H1 (cell line): ENCODE measurements at regions not wholly inside any gene's neighbourhood (a gene's known extent, or its start where the extent isn't known, plus 50 kb on each side); places are given as distances from the start of the nearest gene placed in this dataset.

Experiments
- CTCF ChIA-PET: fragments of 300-600 bp; sonication (Branson Sonifier 250); formaldehyde crosslinking; loops from one replicate; lab custom pipeline; 2021; ENCODE audit not compliant: partially characterized antibody; lab: Charles Lee
- POLR2A ChIA-PET: fragments of 300-600 bp; sonication (Branson Sonifier 250); formaldehyde crosslinking; loops from one replicate; lab custom pipeline; 2021; ENCODE audit warnings: inconsistent platforms; ENCODE audit not compliant: partially characterized antibody; lab: Charles Lee
- DNase-seq, 2 experiments: peaks; one replicate each; pipeline versions ENCODE4 v3.0.0 to v3.0.0-alpha.2; 2010 to 2022; ENCODE audit warnings: low spot score in 2 of 2, low read depth in 1 of 2, mixed read lengths in 1 of 2
- FAIRE-seq: peaks from 2 replicates; lab custom pipeline; 2011; peaks lifted over from hg19 to GRCh38; lab: Jason Lieb, UNC
- H2AFZ ChIP-seq: 2 replicates; pipeline ENCODE4 v1.8.1; 2012; ENCODE audit warnings: low read length, inconsistent platforms
- H2AK5ac ChIP-seq: 2 replicates; pipeline ENCODE4 v1.6.1; 2013; ENCODE audit warnings: low read depth, low read length
- H2BK120ac ChIP-seq: replicated peaks from 2 replicates; pipeline ENCODE3; 2013; ENCODE audit warnings: low read depth, low read length, inconsistent platforms
- H2BK12ac ChIP-seq: 2 replicates; pipeline ENCODE4 v1.6.1; 2013; ENCODE audit warnings: low read depth, low read length
- H2BK15ac ChIP-seq: 2 replicates; pipeline ENCODE4 v1.6.1; 2013; ENCODE audit warnings: low read length
- H2BK20ac ChIP-seq: 2 replicates; pipeline ENCODE4 v1.6.1; 2013; ENCODE audit warnings: low read length
- H2BK5ac ChIP-seq: 2 replicates; pipeline ENCODE4 v1.6.1; 2013; ENCODE audit warnings: low read depth, low read length
- H3K14ac ChIP-seq: 2 replicates; pipeline ENCODE4 v1.6.1; 2013; ENCODE audit warnings: inconsistent platforms; ENCODE audit not compliant: insufficient read length
- H3K18ac ChIP-seq: 2 replicates; pipeline ENCODE4 v1.6.1; 2013; ENCODE audit warnings: low read length; ENCODE audit errors: extremely low read depth
- H3K23ac ChIP-seq: 2 replicates; pipeline ENCODE4 v1.6.1; 2013; ENCODE audit warnings: inconsistent platforms; ENCODE audit not compliant: insufficient read length
- H3K23me2 ChIP-seq: 2 replicates; pipeline ENCODE4 v1.6.1; 2013; ENCODE audit warnings: low read depth, low read length
- H3K27ac ChIP-seq: 2 replicates; pipeline ENCODE4 v1.6.1; 2011; ENCODE audit warnings: low read depth, low read length, inconsistent platforms
- H3K27me3 ChIP-seq, 4 experiments: replicated peaks in 1 of 4; 1 replicate in 1 of 4; 2 replicates in 3 of 4; pipeline versions ENCODE4 v1.6.1 to v1.8.1; 2011 to 2013; ENCODE audit warnings: low read length in 3 of 4, mild to moderate bottlenecking in 3 of 4, inconsistent platforms in 2 of 4, mixed read lengths in 2 of 4, moderate library complexity in 1 of 4; ENCODE audit not compliant: control insufficient read depth in 3 of 4, insufficient read depth in 3 of 4; ENCODE audit errors: extremely low read depth in 1 of 4
- H3K36me3 ChIP-seq, 4 experiments: 2 replicates each; pipeline versions ENCODE4 v1.6.1 to v1.8.1; 2011 to 2013; ENCODE audit warnings: mild to moderate bottlenecking in 4 of 4, low read length in 3 of 4, moderate library complexity in 2 of 4, control low read depth in 1 of 4, inconsistent platforms in 1 of 4; ENCODE audit not compliant: insufficient read depth in 4 of 4, control insufficient read depth in 2 of 4
- H3K4ac ChIP-seq: replicated peaks from 2 replicates; pipeline ENCODE3; 2013; ENCODE audit warnings: low read length, low read depth, mixed read lengths, inconsistent platforms; ENCODE audit not compliant: insufficient read length
- H3K4me1 ChIP-seq, 4 experiments: replicated peaks in 1 of 4; 1 replicate in 1 of 4; 2 replicates in 3 of 4; pipeline versions ENCODE4 v1.6.1 to v1.8.1; 2011 to 2013; ENCODE audit warnings: low read length in 3 of 4, inconsistent platforms in 2 of 4, mixed read lengths in 1 of 4; ENCODE audit not compliant: insufficient read depth in 4 of 4, control insufficient read depth in 3 of 4
- H3K4me2 ChIP-seq, 2 experiments: 2 replicates each; pipeline versions ENCODE4 v1.6.1 to v1.8.1; 2011 to 2013; ENCODE audit warnings: low read depth in 2 of 2, low read length in 2 of 2, control low read depth in 1 of 2, inconsistent platforms in 1 of 2, mild to moderate bottlenecking in 1 of 2; ENCODE audit not compliant: insufficient read depth in 1 of 2
- H3K4me3 ChIP-seq, 4 experiments: fragments of 200-600, 300-600 bp in 1 of 4; sonication (generic), shearing (Covaris generic), sonication (Bioruptor Twin) in 1 of 4; 2 replicates each; pipeline versions ENCODE4 v1.5.1 to v1.8.1; 2011 to 2016; ENCODE audit warnings: low read length in 4 of 4, low read depth in 3 of 4, control low read depth in 2 of 4, inconsistent platforms in 2 of 4, mild to moderate bottlenecking in 2 of 4, mixed read lengths in 1 of 4, moderate library complexity in 1 of 4; ENCODE audit not compliant: insufficient read depth in 2 of 4; ENCODE audit errors: extremely low read depth in 1 of 4
- H3K56ac ChIP-seq: replicated peaks from 2 replicates; pipeline ENCODE3; 2013; ENCODE audit warnings: low read depth, mild to moderate bottlenecking, mixed read lengths, low read length, inconsistent platforms; ENCODE audit not compliant: insufficient read length
- H3K79me1 ChIP-seq: 2 replicates; pipeline ENCODE4 v1.6.1; 2013; ENCODE audit warnings: low read depth, low read length, control low read depth
- H3K79me2 ChIP-seq, 2 experiments: 2 replicates each; pipeline versions ENCODE4 v1.6.1 to v1.8.1; 2012 to 2013; ENCODE audit warnings: low read length in 2 of 2, mild to moderate bottlenecking in 2 of 2, inconsistent platforms in 1 of 2; ENCODE audit not compliant: insufficient read depth in 2 of 2, control insufficient read depth in 1 of 2
- H3K9ac ChIP-seq, 4 experiments: replicated peaks in 1 of 4; 1 replicate in 1 of 4; 2 replicates in 3 of 4; pipeline versions ENCODE4 v1.6.1 to v1.8.1; 2011 to 2013; ENCODE audit warnings: low read depth in 3 of 4, low read length in 3 of 4, control low read depth in 2 of 4, mild to moderate bottlenecking in 2 of 4, moderate library complexity in 2 of 4, inconsistent platforms in 1 of 4; ENCODE audit errors: extremely low read depth in 1 of 4
- H3K9me3 ChIP-seq, 2 experiments: 2 replicates each; pipeline versions ENCODE4 v1.6.1 to v1.8.1; 2012 to 2013; ENCODE audit warnings: mild to moderate bottlenecking in 2 of 2, moderate library complexity in 2 of 2, control low read depth in 1 of 2, inconsistent platforms in 1 of 2, low read depth in 1 of 2, low read length in 1 of 2, mixed read lengths in 1 of 2; ENCODE audit not compliant: insufficient read depth in 2 of 2
- H4K20me1 ChIP-seq, 2 experiments: replicated peaks in 1 of 2; 2 replicates each; pipeline versions ENCODE3 to v1.8.1; 2011 to 2013; ENCODE audit warnings: inconsistent platforms in 2 of 2, low read length in 2 of 2, mild to moderate bottlenecking in 1 of 2; ENCODE audit not compliant: insufficient read depth in 2 of 2, control insufficient read depth in 1 of 2
- H4K5ac ChIP-seq: 2 replicates; pipeline ENCODE4 v1.6.1; 2013; ENCODE audit warnings: low read length, low read depth, mixed read lengths, inconsistent platforms; ENCODE audit not compliant: insufficient read length
- H4K8ac ChIP-seq: 2 replicates; pipeline ENCODE4 v1.8.0; 2013; ENCODE audit warnings: mild to moderate bottlenecking, moderate library complexity, low read length, inconsistent platforms; ENCODE audit not compliant: insufficient read depth; ENCODE audit errors: extremely low read depth
- H4K91ac ChIP-seq: replicated peaks from 2 replicates; pipeline ENCODE3; 2013; ENCODE audit warnings: low read length, mixed read lengths, inconsistent platforms; ENCODE audit not compliant: insufficient read length
- JUN ChIP-seq: IDR thresholded peaks from 2 replicates; pipeline ENCODE4 v1.6.1; 2011; ENCODE audit warnings: low read depth, mild to moderate bottlenecking, improper control_type of control experiment, low read length
- JUND ChIP-seq: IDR thresholded peaks from 2 replicates; pipeline ENCODE4 v1.6.1; 2011; ENCODE audit warnings: mild to moderate bottlenecking, improper control_type of control experiment, low read length
- KDM4A ChIP-seq: IDR thresholded peaks from one replicate; pipeline ENCODE4 v1.7.1; 2012; ENCODE audit warnings: low read depth, mild to moderate bottlenecking, moderate library complexity, low read length, inconsistent platforms; ENCODE audit not compliant: severe bottlenecking
- WGBS, 2 experiments: shearing (Covaris generic) in 1 of 2; methylation state at CpG; one replicate each; pipeline versions ENCODE4 v1.1.6 to v1.1.7; 2013 to 2015; ENCODE audit warnings: low lambda C conversion rate in 2 of 2, mixed read lengths in 2 of 2, inconsistent platforms in 1 of 2, low coverage in 1 of 2, missing lambda C conversion rate in 1 of 2; ENCODE audit not compliant: insufficient replicate concordance in 2 of 2, insufficient coverage in 1 of 2, insufficient read length in 1 of 2; ENCODE audit errors: extremely low coverage in 1 of 2, missing lambda C conversion rate in 1 of 2; 5-methylcytosine and 5-hydroxymethylcytosine counted together

- Histone ChIP-seq H2AFZ (no peak overlapping the region), H3K56ac (no peak overlapping the region), H2BK15ac (no peak overlapping the region), H3K36me3 (no peaks in the 10 kb centered on the region), H4K91ac (no peak overlapping the region), H2BK5ac (no peak overlapping the region), H3K27ac (no peak overlapping the region), H3K9ac (no peak overlapping the region), H3K14ac (no peak overlapping the region), H3K4me2 (no peak overlapping the region), H4K5ac (no peak overlapping the region), H4K20me1 (no peaks in the 10 kb centered on the region), H3K18ac (no peak overlapping the region)
- no peak for DNase-seq
- CTCF ChIA-PET = interaction anchor here (1.4 kb wide), 1 partner anchor 15 kb away, joined by 3 read pairs; no protein-coding TSS in a partner anchor
- TF ChIP-seq JUN (no peak), JUND (no peak), KDM4A (no peak)
- TF ChIP-seq, all 59 proteins: peak for 0
- no peak overlapping the region for H4K8ac ChIP-seq
- H3K4me1 ChIP-seq = no peaks in the 10 kb centered on the region
- no peaks in the 10 kb centered on the region for H3K79me1 ChIP-seq
- no peaks in the 10 kb centered on the region for H3K27me3 ChIP-seq
- H2BK120ac ChIP-seq = no peak overlapping the region
- H2BK12ac ChIP-seq = no peak overlapping the region
- H3K23ac ChIP-seq = no peak overlapping the region
- no peak overlapping the region for H3K4me3 ChIP-seq
- no peak for FAIRE-seq
- H3K4ac ChIP-seq = no peak overlapping the region
- WGBS, 2 experiments = 100% methylated on average over 1 of the region's 1 CpG; no CpG with 5 or more reads in 1 of the 2 experiments
- H3K9me3 ChIP-seq = no peaks in the 10 kb centered on the region
- H2BK20ac ChIP-seq = no peak overlapping the region
- POLR2A ChIA-PET = no interaction called here
- H3K23me2 ChIP-seq = no peaks in the 10 kb centered on the region
- no peaks in the 10 kb centered on the region for H3K79me2 ChIP-seq
- no peak overlapping the region for H2AK5ac ChIP-seq
Measured at GRCh38 chr1:87497380-87498203, 168.9 kb downstream of the LMO4 start.
